ENCODE measurements at regions not wholly inside any gene's neighbourhood (a gene's known extent, or its start where the extent isn't known, plus 50 kb on each side); places are given as distances from the start of the nearest gene placed in this dataset.
"Not testable (repeated sequence)": the region's sequence is repeated elsewhere in the genome, so short reads cannot be mapped to it uniquely, and the experiment has no call there.

DNA sequence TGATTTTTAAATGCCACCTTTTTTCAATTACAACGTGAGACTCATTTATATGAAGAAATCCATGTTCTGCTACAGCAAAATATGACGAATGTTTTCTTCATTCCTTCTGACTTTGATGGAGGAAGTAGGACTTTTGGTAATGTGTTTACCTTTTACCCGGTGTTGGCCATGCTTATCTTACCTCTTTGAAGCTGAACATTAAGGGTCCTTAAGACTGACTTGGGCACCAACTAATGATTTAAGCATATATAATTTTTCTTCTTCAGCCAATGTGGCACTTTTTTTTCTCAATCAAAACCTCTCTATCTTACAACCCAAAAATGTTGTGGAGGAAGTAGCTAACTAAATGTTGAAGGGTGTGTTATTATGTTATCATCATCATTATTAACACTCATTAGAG is 337.5 kb downstream of the EPHA7 start:
- DNase-seq = no peak

GRCh38 chr6:93079061-93079460 is 340.3 kb downstream of the EPHA7 start:
- DNase-seq = no peak

DNA sequence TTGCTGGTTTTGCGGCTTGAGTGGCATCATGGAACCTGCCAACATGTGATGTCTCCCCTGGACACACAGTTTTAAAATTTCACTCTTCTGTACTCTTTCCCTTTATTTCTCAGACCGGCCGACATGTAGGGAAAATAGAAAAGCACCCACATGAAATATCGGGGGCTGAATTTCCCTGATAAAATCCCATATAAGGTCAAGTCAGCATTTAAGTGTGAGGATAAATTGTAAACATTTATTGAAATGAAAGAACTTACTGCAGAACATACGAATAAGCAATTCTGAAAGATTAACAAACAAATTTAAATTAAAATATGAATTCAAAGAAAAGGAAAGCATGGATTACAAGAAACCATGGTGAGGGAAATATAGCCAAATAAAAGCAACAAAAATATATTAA is 345.5 kb downstream of the EPHA7 start:
- no peak for DNase-seq

DNA sequence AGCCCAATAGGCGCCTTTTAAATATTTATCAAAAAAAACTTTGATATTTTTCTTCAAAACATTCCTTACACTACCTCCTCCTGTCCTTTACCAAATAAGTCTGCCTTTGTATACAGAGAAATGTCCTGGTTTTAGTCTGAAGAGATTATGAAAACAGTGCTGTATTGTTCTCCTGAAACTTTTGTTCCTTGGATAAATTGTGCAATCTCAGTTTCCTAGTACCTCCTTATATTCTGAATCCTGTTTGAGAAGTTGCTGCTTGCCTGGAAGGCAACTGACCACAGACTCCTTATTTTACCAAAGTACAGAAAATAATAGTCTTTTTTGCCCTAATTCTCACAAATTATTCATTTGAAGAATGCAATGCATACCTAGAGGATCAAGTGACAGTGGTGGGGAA is 349.5 kb downstream of the EPHA7 start:
- DNase-seq = no peak

DNA sequence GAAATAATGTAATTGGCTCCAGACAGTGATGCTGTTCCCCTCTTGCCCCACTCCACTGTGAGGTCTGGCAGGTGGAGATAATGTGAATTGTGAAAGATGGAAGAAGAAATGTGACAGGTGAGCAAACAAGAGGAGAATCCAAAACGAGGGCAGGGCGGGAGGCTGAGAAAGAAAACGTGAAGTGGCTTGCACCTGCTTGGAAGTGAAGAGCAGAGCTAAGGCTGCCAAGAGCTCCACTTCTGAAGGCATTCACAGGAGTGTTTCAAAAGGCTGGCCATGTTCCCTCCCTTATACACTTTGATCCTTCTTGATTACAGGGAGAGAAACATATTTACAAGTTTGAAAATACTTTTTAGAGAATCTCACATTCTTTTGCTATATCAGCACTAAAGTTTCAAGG is 359.4 kb downstream of the EPHA7 start:
- no peak for DNase-seq

- no peak for DNase-seq
Measured at GRCh38 chr6:93057584-93057983, 361.8 kb downstream of the EPHA7 start.

DNA sequence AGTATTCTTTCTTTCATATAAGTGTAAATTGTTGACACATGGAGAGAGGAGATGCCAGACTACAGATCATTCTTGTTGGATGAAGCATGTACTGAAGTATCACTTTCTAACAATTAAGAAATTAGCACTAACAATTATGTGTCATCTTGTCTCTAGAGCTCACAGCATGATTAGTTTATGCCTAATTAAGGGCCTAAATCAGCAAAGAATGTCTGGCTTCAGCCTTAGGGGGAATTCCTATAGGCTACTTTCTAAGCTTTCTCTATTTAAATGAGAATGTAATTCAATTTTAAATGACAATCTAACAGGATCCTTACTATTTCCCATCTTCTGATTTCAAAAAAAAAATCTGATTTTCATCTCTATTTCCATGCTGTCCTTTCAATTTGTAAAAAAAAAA is 371.0 kb downstream of the EPHA7 start:
- DNase-seq = no peak

- DNase-seq = no peak
Measured at GRCh38 chr6:93047033-93047432, 372.3 kb downstream of the EPHA7 start.

DNA sequence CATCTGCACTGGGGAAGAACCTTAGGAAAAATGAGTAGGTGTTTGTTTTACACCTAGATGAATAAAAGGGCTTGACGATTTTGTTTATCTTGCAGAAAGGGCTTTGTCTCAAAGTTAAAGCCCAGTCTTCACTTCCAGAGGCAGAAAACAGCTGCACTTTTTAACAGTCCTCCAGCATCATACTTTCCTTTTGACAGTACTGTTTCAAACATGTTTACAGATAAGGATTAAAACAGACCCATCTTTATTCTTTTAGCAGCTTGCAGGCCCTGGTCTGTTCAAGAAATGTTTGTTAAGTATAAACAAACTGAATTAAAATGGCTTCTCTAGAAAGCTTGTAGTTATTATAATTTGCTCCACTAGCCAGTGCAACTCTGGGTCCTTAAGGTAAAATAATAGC is 374.2 kb downstream of the EPHA7 start:
- DNase-seq = no peak

DNA sequence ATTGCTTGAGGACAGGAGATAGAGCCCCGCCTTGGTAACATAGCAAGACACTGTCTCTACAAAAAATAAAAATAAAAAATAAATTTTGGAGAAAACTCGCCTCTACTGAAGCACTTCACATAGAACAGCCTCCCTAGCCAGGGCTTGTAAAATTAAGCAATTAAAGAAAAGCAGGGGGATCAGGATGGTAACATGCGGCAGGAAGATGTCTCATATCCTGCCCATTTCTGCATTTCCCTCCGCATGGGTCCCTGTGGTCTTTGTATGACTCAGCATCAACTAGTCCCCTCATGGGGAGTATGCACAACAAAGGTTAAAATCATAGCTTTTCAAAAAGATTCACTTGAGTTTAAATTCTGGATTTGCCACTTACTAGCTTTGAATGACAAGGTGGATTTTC is 379.0 kb downstream of the EPHA7 start:
- DNase-seq = no peak

DNA sequence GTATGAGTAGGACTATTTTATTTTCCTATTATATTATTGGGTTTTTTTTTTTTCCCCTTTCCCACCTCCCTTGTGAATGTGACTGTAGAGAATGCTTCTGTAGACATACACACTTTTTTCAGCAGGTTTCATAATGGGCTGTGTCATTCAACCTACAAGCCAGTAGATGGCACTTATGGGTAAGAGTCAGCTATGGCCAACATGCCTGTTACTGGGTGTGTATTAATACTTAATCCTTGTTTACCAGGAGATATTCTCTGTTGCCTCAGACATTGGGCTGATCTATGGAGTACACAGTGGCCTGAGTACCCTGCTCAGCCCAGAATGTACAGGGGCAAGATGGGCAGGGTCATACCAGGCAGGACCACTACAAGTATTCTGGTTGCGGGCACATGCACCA is 382.5 kb downstream of the EPHA7 start:
- no peak for DNase-seq

- no peak for DNase-seq
Measured at GRCh38 chr6:93035756-93036155, 383.6 kb downstream of the EPHA7 start.

DNA sequence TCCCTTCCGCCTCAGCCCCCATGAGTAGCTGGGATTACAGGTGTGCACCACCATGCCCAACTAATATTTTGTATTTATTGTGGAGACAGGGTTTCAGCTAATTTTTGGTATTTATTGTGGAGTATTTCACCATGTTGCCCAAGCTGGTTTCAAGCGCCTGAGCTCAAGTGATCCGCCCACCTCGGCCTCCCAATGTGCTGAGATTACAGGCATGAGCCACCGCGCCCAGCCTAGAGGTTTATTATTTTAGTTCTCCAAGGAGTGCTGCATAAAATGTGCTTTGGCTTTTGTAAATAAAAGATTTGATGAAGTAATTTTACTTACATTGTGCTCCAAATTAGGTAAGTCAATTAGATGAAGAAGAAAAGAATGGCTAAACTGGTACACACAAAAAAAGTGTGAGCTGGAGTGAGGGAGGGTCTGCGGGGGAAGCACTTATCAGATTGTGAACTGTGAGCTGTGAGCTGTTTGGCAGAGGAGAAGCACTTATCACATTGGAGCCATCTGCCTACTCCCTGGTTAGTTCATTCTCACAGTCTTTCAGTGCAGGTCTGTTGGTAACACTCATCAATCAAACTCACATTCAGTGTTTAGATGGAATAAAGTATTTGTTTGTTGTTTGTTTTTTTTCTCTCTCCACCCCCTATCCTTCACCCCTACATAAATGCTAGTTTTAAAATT is 398.0 kb downstream of the EPHA7 start:
- no peak for DNase-seq

DNA sequence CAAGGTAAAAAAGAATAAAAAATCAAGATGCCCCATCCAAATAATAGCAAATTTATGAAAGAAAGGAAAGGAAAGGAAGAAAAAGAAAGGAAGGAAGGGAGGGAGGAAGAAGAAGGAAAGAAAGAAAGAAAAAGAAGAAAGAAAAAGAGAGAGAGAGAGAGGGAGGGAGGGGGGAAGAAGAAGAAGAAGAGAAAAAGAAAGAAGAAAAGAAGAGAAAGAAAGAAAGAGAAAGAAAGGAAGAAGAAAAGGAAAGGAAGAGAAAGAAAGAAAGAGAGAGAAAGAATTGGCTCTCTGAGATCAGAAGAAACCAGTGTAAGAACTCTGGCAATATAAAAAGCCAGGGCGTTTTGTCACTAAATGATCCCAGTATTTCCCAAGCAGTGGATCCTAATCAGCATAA is 401.7 kb downstream of the EPHA7 start:
- no peak for DNase-seq

GRCh38 chr6:93017213-93017612 is 402.1 kb downstream of the EPHA7 start:
- DNase-seq = no peak

GRCh38 chr6:93013054-93013453 is 406.3 kb downstream of the EPHA7 start:
- DNase-seq = no peak

- DNase-seq = no peak
Measured at GRCh38 chr6:93008375-93008774, 411.0 kb downstream of the EPHA7 start.

DNA sequence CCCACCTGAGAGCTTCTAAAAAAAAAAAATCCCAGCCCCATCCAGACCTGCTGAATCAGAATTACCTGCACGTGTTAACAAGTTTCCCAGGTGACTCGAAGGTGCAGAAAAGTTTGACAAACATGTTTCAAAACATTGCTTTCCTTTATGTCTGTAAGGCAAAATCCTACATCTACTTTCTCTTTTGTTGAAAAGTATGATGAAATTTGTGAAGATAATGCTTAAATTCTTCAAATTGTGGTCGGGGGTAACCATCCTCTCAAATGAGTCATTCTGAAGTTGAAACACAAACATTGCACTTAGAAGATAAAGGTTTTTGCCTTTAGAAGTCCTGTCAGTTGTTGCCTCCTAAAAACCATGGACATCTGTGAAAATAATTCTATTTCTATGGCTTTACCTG is 429.7 kb downstream of the EPHA7 start:
- DNase-seq = no peak

DNA sequence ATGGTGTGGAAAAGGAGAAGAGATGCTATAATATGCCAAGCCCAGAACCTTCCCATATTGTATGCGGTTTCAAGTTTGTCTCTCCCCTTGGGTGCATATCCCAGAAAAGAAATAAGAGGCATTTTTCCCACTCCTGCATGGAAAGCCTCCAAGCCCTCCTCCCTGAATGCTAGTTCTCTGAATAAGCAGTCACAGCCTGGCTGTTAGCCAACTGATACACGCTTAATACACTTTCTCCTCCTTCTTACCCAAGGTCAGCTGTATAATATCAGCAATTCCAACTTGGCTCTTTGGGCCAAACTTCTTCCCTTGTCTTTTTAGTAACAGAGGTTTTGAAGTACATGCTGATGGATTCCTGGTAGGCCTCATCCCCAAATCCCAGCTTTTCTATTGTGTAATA is 440.1 kb downstream of the EPHA7 start:
- no peak for DNase-seq

GRCh38 chr6:92977018-92977417 is 442.3 kb downstream of the EPHA7 start:
- DNase-seq = no peak

DNA sequence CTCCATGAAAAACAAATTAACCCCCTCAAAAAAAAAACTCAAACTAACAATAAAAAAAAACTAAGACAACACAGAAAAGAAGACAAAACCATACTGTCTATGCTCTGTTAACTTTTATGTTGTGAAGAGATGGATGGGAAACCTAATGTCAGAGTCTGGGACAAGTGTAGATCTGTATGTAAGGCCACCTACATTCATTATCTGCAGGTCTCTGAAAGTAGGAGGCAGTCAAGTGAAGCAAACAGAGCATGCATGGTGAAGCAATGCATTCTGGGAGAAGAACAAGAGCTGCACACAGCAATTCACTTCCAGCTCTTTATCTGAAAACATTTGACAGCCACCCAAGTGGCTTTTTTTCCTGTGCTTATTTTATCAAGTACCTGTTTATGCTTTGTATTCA is 452.0 kb downstream of the EPHA7 start:
- DNase-seq = no peak

GRCh38 chr6:92962846-92963245 is 456.5 kb downstream of the EPHA7 start:
- no peak for DNase-seq

DNA sequence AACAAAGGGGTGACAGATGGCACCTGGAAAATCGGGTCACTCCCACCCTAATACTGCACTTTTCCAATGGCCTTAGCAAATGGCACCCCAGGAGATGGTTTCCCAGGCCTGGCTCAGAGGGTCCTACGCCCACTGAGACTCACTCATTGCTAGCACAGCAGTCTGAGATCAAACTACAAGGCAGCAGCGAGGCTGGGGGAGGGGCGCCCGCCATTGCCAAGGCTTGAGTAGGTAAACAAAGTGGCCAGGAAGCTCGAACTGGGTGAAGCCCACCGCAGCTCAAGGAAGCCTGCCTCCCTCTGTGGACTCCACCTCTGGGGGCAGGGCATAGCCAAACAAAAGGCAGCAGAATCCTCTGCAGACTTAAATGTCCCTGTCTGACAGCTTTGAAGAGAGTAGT is 467.2 kb downstream of the EPHA7 start:
- not testable (repeated sequence) for DNase-seq

GRCh38 chr6:92945799-92946198 is 473.6 kb downstream of the EPHA7 start:
- no peak for DNase-seq

- no peak for DNase-seq
Measured at GRCh38 chr6:92944132-92944531, 475.2 kb downstream of the EPHA7 start.

DNA sequence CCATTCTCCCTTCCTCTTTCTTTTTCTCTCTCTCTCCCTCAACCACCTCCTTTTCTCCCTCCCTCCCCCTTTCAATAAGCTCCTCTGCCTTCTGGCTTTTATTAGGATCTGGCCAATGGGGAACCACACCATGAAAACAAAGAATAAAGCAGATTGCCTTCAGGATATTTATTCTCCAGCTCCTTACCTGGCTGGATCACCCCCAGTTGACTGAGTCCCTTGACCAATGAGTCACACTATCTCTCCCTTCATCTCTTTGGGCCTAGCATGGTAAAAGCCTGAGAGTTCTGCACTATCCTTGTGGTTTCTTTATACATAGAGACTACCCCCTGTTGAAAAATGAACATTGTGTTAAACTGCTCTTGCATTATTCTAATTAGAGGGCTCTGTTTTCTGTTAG is 476.8 kb downstream of the EPHA7 start:
- no peak for DNase-seq

Measured in stimulated activated CD4-positive, alpha-beta T cell treated with anti-CD3 and anti-CD28 coated beads, Interleukin-2, amount 100 ng/mL, for 24 hours (primary cell).